ENCODE measurements at regions not wholly inside any gene's neighbourhood (a gene's known extent, or its start where the extent isn't known, plus 50 kb on each side); places are given as distances from the start of the nearest gene placed in this dataset.

DNA sequence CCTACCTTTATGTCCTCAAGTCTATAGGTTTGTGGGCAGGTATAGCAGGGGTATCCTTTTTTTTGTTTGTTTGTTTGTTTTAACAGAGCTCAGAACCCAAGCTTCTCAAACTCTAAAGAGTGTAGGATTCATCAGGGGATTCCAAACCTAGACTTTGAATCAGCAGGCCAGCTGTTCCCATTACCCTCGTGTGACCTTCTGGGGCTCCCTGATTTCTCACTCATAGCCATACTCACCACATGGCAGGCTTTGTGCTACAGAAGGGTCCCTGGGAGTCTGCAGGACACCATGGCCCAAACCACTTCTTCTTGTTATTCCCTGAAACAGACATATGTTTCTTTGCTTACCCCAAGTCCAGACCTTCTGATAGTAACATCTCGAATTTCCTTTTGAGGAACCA, 350.8 kb upstream of the TSHZ2 start:
- no peak overlapping the region for H3K4me3 Mint-ChIP-seq
- CTCF ChIA-PET: no interaction called here

DNA sequence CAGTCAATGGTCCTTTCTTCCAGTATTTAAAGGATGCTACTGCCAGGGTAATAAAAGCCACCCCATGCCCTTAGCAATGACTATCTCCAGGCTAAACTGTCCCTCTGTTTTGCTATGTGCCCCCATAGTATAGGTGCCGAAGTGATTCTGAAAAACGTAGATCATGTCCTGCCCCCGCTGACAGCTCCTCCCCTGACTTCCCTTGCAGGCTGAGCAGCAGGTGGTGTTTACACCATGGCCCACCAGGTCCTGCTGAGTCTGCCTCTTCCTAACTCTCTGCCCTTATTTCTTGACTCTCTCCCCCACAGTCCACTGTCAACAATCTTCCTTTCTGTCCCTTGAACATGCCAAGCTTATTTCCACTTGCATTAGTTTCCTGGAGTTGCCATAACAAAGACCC, 352.5 kb upstream of the TSHZ2 start:
- ChIA-PET CTCF (no interaction called here), POLR2A (no interaction called here)
- H3K9me3 ChIP-seq (ENCODE audit: control insufficient read depth in 1 of 2, insufficient read depth in 1 of 2, low read length in 2 of 2): no peaks in the 10 kb centered on the region
- H3K9me3 Mint-ChIP-seq: no peaks in the 10 kb centered on the region
- peaks cover 16% of the 10 kb centered on the region for H3K4me1 Mint-ChIP-seq (ENCODE audit: low read depth)
- no peak overlapping the region for H3K4me3 Mint-ChIP-seq
- H3K27me3 ChIP-seq (ENCODE audit: control insufficient read depth in 1 of 2, insufficient read depth in 2 of 2, low read length in 2 of 2): no peaks in the 10 kb centered on the region
- H3K36me3 Mint-ChIP-seq (ENCODE audit: low read depth): no peaks in the 10 kb centered on the region
- ATAC-seq (ENCODE audit: poor library complexity) (no peak), DNase-seq (no peak)
- H3K4me3 ChIP-seq (ENCODE audit: low read length): no peak overlapping the region
- H3K27ac ChIP-seq (ENCODE audit: low read depth in 1 of 2, low read length in 2 of 2): no peak overlapping the region
- no peaks in the 10 kb centered on the region for H3K4me1 ChIP-seq (ENCODE audit: insufficient read depth, low read length)
- intact Hi-C loops (cut with DNase I, micrococcal nuclease): no loop called here
- H3K27me3 Mint-ChIP-seq: peaks cover 10% of the 10 kb centered on the region
- H3K36me3 ChIP-seq (ENCODE audit: insufficient read depth, low read length): no peaks in the 10 kb centered on the region
- TF ChIP-seq, protein P1, sequence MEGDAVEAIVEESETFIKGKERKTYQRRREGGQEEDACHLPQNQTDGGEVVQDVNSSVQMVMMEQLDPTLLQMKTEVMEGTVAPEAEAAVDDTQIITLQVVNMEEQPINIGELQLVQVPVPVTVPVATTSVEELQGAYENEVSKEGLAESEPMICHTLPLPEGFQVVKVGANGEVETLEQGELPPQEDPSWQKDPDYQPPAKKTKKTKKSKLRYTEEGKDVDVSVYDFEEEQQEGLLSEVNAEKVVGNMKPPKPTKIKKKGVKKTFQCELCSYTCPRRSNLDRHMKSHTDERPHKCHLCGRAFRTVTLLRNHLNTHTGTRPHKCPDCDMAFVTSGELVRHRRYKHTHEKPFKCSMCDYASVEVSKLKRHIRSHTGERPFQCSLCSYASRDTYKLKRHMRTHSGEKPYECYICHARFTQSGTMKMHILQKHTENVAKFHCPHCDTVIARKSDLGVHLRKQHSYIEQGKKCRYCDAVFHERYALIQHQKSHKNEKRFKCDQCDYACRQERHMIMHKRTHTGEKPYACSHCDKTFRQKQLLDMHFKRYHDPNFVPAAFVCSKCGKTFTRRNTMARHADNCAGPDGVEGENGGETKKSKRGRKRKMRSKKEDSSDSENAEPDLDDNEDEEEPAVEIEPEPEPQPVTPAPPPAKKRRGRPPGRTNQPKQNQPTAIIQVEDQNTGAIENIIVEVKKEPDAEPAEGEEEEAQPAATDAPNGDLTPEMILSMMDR (IDR thresholded peaks at IDR 0.05): no peak
- no peak overlapping the region for H3K27ac Mint-ChIP-seq

More for the DNA sequence above, 350.8 kb upstream of the TSHZ2 start:
- Histone ChIP-seq H3K27me3 (ENCODE audit: control insufficient read depth in 1 of 2, insufficient read depth in 2 of 2, low read length in 2 of 2) (no peaks in the 10 kb centered on the region), H3K27ac (ENCODE audit: low read depth in 1 of 2, low read length in 2 of 2) (no peak overlapping the region), H3K4me3 (ENCODE audit: low read length) (no peak overlapping the region), H3K9me3 (ENCODE audit: control insufficient read depth in 1 of 2, insufficient read depth in 1 of 2, low read length in 2 of 2) (no peaks in the 10 kb centered on the region), H3K4me1 (ENCODE audit: insufficient read depth, low read length) (no peaks in the 10 kb centered on the region), H3K36me3 (ENCODE audit: insufficient read depth, low read length) (no peaks in the 10 kb centered on the region)
- H3K4me1 Mint-ChIP-seq (ENCODE audit: low read depth): peaks cover 16% of the 10 kb centered on the region
- ATAC-seq (ENCODE audit: poor library complexity): no peak
- H3K9me3 Mint-ChIP-seq: no peaks in the 10 kb centered on the region
- intact Hi-C loops (cut with DNase I, micrococcal nuclease): no loop called here
- H3K27me3 Mint-ChIP-seq: peaks cover under 1% of the 10 kb centered on the region
- POLR2A ChIA-PET: no interaction called here
- H3K36me3 Mint-ChIP-seq (ENCODE audit: low read depth): no peaks in the 10 kb centered on the region
- no peak for DNase-seq
- TF ChIP-seq, protein P1 (IDR thresholded peaks at IDR 0.05): no peak
- H3K27ac Mint-ChIP-seq: no peak overlapping the region

DNA sequence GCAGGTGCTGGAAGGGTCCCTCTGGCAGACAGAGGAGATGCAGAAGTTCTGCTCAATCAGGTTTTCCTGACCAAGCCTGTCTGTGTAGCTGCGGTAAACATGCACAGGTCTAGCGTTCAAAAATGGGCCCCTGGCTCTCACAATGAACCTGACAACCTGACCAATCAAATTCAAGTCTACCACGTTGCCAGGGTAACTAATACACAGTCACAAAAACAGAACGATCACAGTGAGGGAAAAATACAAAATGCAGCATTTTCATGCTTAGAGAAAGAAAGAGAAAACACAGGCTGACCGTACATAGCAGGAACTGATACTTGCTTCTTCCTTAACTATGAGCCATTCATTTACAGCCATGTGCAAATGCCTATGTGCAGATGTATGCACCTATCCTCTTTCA, 353.1 kb upstream of the TSHZ2 start:
- no peaks in the 10 kb centered on the region for H3K27me3 ChIP-seq (ENCODE audit: control insufficient read depth in 1 of 2, insufficient read depth in 2 of 2, low read length in 2 of 2)

More for the DNA sequence above, 353.1 kb upstream of the TSHZ2 start:
- peaks cover 16% of the 10 kb centered on the region for H3K4me1 Mint-ChIP-seq (ENCODE audit: low read depth)
- no peak overlapping the region for H3K27ac Mint-ChIP-seq
- H3K4me3 Mint-ChIP-seq: no peak overlapping the region
- ChIA-PET CTCF (no interaction called here), POLR2A (no interaction called here)
- H3K9me3 ChIP-seq (ENCODE audit: control insufficient read depth in 1 of 2, insufficient read depth in 1 of 2, low read length in 2 of 2): no peaks in the 10 kb centered on the region
- no peak overlapping the region for H3K27ac ChIP-seq (ENCODE audit: low read depth in 1 of 2, low read length in 2 of 2)
- H3K9me3 Mint-ChIP-seq: no peaks in the 10 kb centered on the region
- H3K4me1 ChIP-seq (ENCODE audit: insufficient read depth, low read length): no peaks in the 10 kb centered on the region
- peaks cover 12% of the 10 kb centered on the region for H3K27me3 Mint-ChIP-seq
- ATAC-seq (ENCODE audit: poor library complexity) (no peak), DNase-seq (peak in 4 of 14 experiments; percentile 5 to 27 (median 10))
- no peaks in the 10 kb centered on the region for H3K36me3 Mint-ChIP-seq (ENCODE audit: low read depth)
- intact Hi-C loops (cut with DNase I, micrococcal nuclease): no loop called here
- H3K36me3 ChIP-seq (ENCODE audit: insufficient read depth, low read length): no peaks in the 10 kb centered on the region
- H3K4me3 ChIP-seq (ENCODE audit: low read length): no peak overlapping the region
- TF ChIP-seq, protein P1 (IDR thresholded peaks at IDR 0.05): no peak
